Superior temporal gyrus (tissue), 1 donor: ENCODE measurements at regions not wholly inside any gene's neighbourhood (a gene's known extent, or its start where the extent isn't known, plus 50 kb on each side); places are given as distances from the start of the nearest gene placed in this dataset.

ENCODE experiments used
- DNase-seq: peaks from one replicate; pipeline ENCODE4 v3.0.0-alpha.2; 2016; ENCODE audit errors: extremely low spot score

DNA sequence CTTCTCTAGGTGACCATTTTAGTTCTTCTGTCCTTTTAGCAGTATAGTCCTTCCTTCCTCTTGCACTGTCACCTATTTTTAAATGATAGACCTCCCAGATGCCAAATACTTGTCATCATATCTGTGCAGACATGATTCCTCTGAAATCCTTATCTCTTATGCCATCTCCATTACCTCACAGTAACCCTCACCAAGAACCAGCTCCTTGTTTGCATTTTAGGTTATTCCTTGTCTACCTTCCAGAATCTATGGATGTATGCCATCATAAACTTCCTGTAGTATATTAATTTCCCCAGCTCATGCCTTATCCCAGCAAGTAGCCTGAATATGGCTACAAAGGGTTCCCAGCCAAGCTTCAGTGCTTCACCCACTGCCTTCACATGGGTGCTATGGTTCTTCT lies 1347.2 kb downstream of the ROBO1 start:
- DNase-seq = no peak

DNA sequence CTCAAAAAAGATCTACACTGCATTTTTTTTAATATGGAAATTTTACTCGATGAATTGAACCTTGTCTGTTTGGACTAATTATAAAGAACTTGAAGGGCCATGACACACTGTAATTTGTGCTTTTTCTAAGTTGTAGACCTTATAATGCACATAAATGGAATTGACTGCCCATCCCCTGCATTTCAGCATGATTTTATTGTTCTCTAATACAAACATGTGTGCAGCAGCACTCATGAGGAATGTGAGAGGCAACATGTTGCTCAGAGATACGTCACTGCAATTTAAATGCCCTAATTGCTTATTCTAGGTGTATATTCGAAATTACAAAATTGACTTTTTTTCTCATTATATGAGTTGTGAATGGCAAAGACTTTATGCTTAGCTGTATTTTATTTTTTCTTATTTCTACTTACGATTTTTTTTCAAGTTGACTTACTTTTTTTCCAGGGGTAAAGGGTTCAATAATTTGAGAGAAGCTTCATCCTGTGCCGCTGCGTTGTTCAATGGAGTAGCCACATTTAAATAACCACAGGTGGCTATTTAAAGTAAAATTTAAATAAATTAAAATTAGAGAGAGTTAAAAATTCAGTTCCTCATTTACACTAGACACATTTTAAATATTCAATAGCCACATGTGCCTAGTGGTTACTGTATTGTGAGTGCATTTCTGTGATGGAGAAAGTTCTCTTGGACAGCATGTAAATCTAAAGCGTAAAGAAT lies 1346.4 kb downstream of the ROBO1 start:
- no peak for DNase-seq

DNA sequence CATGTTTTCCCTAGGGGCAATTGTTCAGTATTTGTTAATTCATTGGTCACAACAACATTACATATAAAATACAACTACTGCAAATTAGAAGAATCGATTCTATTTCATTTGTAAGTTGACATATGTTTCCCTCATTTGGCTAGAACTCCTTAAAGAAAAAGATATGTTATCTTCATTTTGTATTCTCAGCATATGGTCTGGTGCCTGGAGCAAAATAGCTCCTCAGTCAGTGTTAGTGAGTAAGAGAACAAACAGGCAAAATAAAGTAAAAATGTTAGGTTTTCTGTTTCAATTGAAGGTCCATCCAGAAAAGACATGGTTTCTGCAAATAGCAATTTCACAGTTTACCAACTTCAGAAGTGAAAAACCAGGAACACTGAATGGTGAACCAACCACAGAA lies 1343.1 kb downstream of the ROBO1 start:
- DNase-seq = no peak

DNA sequence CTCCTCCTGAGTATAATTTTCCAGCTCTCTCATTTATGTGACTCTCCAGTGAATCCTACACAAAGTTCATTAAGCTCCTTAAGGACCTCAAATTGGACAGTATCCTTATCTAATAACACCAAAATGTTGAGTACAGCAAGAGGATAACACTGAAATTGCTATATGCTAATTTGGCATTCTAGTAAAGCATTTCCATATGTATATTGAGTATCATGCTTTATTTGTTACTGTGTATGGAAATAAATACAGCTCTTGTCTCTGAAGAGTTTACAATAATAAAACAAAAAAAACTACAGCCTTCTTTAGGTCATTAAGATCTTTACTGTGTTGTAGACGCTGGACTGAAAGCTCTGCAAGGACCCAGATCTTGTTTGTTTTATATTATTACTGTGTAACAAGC lies 1341.3 kb downstream of the ROBO1 start:
- no peak for DNase-seq

DNA sequence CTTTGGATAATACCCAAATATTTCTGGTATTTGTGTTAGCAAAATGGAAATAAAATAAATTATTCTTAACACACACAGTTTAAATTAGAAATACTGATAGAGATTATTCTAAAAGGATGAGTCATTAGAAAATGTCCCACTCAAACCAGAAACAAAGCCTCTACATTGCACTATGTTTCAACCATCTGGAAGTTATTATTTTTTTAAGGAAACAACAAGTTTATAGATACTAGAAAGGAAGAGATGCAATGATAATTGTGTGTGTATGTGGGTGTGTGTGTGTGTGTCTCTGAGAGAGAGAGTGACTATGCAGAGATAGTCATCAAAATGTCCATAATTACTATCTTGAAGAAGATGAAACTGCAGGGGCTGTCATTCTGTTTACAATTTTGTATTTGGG lies 1340.5 kb downstream of the ROBO1 start:
- no peak for DNase-seq

DNA sequence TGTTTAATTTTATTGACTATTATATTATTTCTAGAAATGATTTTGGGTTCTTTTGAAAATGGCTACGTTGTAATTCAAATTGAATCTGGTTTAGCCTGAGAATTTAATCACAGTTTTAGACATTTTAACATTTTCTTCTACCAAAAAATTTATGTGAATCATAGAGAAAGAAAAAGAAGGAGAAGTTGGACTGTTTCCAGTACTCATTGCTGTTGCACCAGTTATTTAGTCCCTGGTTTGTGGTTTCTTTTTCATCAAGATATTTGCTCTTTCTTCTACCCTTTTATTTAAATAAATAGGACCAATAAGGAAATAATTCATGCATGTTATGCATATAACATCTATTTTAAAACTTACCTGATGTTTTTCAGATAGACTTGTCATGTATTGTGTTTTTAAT lies 1337.1 kb downstream of the ROBO1 start:
- DNase-seq = no peak

DNA sequence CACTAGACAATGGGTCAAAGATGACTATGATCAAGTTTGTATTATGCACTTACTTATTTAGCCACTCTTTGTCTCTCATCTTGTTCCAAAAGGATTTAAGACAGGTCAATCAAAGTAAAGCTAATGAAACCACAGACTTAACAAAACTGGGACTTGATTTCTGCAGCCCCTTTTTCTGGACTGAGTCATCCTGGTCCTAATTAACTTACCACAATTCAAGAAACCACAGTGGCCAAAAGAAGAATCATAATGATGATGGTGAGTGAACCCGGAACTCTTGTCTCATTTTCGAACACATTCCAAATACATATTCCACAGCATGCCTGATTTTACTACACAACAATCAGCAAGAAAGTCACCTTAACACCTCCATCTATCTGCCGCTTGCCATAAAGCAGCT lies 1333.0 kb downstream of the ROBO1 start:
- no peak for DNase-seq

DNA sequence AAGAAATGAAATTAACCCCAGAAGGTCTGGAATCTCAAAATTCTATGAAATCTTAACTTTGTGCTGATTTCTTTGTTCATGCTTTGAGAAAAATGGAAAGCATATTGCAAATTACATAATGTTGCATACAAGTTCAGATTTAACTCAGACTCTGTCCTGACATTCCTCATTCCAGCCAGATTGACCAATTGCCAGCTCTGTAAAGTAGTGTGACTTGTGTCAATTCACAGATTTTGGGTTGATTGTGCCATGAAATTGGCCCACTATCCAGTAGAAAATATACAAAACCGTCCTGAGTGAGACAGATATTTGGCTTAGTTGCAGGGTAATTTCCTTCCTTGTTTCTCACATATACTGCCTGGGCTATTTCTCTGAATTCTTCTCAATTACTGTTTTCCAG lies 1312.6 kb downstream of the ROBO1 start:
- DNase-seq = no peak

DNA sequence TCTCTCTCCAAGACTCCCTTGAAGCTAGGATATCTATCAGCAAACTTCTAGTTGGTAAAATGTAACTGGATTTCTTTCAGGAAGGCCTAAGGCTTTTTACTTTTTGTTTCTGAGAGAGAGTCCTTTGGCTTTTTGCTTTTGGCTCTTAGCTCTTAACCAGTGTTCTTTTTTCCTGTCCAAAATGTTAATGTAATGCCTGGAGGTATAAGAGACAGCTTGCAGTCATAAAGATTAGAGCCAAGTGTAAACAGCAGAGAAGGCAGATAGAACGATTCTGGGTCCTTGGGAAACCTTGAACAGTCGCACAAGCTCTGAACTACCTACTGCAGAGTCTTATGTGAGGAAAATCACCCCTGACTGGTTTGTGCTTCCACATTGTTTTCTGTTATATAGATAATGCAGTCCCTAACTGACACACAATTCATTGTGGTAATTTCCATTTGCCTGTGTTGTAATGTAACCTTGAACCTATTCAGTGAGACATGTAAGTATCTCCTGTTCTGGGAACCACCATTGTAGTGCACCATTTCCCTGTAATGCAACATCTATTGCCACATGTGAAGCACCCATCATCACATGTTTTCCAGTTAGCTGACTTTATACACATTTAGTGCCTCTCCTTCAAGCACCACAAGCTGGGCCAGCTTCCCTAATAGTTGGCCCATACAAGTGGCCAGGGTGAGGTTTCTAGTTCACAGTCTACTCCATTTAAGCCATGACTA lies 1311.9 kb downstream of the ROBO1 start:
- no peak for DNase-seq

DNA sequence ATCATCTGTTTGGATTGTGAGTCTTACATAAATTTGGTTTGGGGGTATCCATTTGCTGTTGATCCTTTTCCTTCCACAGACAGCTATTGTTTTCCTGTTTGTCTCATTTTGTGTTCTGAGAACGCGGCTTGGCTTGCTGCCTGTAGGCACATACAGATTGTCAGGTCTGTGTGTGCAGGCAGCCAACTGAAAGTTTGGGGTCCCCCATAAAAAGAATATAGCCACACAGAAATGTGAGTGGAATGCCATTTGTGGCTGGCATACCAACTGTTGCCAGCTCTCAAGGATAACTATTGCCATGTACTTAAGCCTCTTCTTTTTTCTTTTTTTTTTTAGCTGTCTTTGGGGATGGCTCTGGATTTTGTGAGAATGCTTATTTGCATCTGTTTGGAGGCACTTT lies 1308.0 kb downstream of the ROBO1 start:
- DNase-seq = no peak

DNA sequence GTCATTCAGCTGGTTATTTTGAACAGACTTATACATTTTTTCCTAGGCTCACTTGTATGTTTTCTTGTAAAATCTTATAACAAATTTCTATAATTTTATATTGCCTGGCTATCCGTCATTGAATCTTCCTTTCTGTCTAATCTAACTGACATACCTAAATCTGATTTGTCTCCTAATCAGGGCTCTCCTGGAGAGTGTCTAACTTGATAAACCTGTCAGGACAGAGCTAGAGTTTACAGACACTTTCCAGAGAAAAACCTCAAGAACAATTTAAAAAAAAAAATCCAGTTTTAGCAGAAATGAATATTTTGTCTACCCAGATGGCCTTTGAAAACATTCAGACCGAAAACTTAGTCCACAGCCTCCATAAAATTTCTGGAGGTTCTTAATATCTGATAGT lies 1305.8 kb downstream of the ROBO1 start:
- no peak for DNase-seq

DNA sequence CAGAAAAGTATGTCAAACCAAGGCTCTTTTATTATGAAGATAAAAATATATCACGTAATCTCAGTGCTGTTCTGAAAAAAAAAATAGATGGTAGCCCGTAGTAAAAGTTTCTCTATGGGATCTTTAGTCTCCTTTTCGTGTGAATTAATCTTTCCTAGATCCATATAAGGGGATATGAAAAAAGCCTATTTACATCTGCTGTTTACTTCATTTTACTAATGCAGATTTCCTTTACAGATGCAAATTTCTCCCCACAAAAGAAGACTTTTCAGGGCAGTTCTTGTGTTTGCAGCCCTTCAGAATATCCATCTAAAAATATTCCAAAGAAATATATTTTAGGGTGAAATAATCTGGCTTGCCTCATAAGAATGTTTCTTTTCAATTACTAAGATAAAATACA lies 1291.7 kb downstream of the ROBO1 start:
- DNase-seq = no peak

DNA sequence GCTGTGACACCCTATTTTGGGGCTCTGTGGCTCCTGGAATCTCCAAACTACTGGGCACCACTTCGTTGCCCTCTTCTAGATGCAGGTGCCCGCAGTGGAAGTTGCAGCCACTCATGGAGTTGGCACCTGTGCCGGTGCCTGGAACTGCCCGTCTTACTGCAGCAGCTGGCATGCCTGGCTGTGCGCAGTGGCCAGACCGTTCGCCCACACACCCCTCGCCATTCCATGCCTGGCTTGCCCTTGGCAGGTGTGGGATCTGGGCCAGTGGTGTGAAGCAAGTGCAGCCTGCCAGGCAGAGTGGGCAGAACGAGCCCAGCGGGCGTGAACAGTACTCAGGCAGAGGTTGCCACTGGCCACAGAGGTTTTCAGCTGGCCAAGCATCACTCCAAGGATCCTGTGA lies 1286.7 kb downstream of the ROBO1 start:
- DNase-seq = no peak

DNA sequence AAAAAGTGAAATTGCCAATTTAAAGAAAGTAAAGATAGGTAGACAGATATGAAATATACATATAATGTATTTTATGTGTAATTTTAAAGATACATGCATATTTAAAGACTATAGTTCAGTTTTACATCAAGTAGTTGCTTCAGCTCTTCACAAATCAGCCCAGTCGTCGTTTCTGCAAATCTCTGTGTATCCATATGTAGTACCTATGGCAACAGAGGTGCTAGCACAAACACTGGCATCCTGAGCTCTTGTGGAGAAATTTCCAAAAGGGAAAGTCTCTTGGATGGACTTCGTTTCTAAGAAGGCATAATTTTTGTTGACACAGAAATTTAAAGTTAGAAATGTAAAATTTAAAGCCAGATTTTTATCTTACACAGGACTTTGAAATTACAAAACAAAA lies 1284.7 kb downstream of the ROBO1 start:
- DNase-seq = no peak

DNA sequence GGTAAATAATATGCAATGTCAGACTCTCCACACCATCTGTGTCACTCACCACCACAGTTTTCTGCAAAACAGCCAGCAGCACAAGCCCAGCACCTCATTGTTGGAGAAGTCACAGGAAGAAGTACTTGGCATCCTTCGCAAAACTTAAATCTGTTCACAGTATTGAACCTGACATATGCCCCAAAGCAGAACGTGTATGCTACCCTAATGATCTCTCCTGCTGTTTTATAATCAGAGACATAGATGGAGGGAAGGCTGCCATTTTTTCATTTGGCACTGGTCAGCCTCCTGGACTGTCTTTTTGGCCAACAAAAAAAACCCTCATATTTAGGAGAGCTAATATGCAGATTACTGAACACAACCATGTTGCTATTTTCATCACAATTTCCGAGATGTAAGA lies 1272.9 kb downstream of the ROBO1 start:
- no peak for DNase-seq

DNA sequence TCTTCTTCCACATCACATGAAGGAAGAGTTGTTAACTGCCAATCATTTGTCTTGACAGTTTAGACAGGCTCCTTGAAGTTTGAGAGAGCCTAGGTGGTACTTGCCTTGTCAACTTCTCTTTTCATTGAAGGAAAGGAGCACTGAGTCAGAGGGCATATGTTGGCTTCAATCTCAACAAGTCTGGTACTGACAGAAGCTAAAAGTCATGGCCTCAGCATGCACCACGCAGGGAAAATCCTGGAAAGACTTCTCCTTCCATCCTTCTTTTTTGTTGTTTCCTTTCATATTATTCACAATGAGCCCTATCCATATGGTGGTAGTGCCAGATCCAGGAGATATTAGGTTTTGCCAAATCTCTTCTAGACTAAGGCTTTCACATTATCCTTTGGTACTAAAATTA lies 1272.5 kb downstream of the ROBO1 start:
- no peak for DNase-seq

DNA sequence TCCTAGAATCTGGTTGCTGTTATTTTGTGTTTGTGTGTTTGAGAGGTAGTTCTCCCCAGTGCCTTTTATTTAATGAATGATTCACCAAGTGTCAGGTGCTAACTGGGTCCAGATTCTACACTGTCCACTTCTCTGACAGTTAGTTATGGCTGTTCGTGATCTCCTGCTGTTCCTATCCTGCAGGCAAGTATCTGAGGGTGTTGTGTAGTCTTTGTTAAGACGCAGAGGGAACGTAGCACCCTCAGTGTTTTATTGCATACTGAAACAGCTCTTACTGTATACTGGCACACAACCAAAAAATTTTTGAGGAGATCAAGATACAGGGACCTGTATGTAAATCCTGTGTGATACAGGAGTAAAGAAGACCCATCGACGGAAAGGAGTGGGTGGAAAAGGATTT lies 1271.3 kb downstream of the ROBO1 start:
- DNase-seq = peak; percentile 21

DNA sequence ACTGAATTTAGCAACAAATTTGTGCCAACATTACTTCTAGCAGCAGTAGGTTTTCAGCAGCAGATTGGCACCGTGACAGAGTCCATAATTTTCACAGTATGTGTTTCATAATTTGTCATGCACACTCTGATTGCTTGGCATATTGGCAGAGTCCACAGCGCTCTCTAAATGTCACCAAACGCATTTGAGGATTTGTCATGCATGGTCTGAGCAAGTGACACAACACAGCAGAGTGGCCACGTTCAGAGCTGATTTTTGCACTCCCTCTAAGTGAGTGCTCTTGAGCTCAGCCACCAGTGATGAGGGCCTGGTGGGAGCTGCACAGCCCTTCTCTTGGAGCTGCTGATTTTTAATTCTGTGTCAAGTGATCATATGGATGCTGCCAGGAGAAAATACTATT lies 1270.8 kb downstream of the ROBO1 start:
- peak; percentile 62 for DNase-seq

DNA sequence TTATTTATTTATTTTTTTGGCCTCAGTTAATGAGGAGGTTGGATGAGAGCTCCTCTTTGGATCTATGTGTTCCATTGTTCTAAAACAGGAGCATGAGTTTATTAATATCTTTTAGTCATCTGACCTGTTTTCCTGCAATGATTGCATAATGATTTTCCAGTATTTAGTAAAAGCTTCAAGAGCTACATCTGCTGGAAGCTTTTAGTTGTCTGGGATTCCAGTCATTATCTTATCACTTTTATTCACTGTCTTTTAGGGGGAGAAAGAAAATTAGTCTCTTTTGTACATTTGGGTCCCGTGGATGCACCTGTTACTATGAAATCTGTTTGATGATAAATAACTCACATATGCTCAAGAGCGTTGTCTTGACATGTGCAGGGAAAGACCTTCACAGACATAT lies 1270.0 kb downstream of the ROBO1 start:
- DNase-seq = peak; percentile 40

DNA sequence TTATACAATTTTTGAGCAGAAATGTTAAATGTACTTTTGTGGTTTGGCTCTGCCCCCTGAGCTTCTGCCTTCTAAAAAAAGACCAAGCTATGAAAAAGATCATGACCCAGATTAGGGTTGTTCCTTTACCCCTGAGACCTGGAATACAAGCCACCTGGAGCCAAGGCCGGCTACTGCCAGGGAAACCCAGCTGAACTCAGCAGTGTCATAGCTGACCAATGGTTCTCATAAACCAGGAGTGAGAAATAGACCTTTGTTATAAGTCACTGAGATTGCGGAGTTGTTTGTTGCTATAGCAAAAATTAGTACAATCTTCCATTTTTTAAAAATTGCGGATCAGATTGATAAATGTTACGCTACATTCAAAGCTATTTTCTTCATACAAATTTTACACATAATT lies 1261.7 kb downstream of the ROBO1 start:
- DNase-seq = no peak

DNA sequence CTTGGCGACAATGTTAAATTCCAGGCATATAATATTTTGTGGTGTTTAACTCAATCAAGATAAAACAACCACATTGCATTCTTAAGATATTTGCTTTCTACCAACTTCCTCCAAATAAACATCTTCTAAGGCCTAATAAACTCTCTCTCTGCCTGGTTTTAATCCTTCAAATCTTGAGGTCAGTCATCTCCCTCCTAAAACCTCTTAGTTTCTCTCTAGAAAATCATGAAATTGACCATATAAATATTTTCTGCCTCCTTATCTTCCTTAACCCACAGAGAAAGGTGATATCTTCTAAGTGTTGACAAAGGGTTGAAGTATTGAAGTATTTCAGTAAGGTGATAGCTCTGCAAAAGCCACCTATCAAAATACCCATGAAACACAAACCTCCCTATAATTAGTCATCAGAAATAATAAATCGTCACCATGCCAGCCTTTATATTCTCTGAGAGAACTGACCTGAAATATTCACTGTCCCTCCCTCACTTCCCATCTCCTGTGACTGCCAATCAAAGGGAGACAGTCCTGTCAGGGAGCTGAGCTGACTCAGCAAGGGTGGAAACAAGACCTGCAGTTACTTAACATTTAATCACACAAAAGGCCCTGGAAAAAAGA lies 1261.1 kb downstream of the ROBO1 start:
- no peak for DNase-seq

DNA sequence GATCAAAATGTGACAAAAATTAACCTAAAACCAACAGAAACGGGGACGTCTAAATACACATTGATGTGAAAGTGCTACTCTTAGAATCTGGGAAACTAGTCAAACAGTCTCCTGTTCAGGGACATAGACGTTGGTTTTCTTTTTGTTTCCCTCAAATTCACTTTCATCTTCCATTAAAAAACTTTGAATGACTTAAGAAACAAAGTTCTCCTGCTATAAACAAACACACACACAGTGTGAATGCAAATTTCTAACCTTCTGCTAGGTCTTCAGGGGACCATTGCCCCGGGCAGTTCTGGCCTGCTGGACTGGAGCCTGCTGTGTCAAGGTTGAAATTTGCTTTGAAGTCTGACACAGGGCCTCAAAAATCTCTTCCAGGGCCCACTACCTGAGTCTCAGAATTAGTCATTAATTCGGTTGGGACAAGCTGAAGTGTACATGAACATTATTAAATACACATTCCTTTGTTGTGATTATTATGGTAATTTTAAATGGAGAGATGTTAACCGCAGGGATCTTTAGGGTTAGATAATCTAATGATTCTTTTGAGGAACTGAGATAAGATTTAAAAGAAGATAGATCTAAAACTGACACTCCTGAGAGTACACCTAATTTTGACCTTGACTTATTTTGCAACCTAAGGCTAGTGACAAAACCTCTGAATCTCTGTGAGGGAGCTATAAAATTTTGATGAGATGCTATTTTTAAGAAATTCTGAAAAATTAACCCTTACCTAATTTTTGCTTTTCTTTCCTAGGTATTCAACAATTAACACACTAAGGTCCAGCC lies 1260.4 kb downstream of the ROBO1 start:
- no peak for DNase-seq
